GM19467 (cell line): ENCODE measurements at regions not wholly inside any gene's neighbourhood (a gene's known extent, or its start where the extent isn't known, plus 50 kb on each side); places are given as distances from the start of the nearest gene placed in this dataset.

Source experiments
- ATAC-seq: cut with Tn5 transposase; IDR thresholded peaks from one replicate; pipeline ENCODE4 v1.9.1; 2021; ENCODE audit warnings: mild to moderate bottlenecking, moderate library complexity; ENCODE audit not compliant: unreplicated experiment

DNA sequence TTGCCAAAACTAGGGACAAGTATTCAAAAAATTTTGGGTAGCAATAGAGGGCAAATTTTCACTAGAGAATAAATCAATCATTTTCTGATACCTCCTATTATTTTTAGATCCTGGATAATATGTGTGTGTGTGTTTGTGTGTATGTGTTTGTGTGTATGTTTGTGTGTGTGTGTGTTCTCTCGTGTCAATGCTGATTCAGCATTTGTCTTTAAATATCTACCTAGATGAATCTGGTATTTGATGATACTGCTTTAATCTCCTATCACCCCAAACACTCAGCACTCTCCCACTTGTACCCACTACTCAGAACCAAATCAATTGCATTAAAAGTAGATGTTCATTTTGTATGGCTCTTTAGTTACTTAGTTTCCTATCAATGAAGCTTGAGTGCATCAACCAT is 101.3 kb upstream of the NPFFR2 start:
- ATAC-seq = no peak

DNA sequence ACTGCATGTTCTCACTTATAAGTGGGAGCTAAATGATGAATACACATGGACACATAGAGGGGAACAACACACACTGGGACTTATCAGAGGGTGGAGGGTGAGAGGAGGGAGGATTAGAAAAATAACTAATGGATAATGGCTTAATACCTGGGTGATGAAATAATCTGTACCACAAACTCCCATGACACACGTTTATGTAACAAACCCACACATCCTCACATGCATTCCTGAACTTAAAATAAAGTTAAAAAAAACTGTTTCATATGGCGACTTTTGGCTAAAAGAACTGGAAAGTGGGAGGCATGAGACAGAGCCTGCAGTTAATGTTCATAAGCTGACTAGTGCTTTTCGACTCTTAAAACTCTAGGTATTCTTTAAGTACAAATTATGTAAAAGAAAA is 98.9 kb upstream of the NPFFR2 start:
- no peak for ATAC-seq

DNA sequence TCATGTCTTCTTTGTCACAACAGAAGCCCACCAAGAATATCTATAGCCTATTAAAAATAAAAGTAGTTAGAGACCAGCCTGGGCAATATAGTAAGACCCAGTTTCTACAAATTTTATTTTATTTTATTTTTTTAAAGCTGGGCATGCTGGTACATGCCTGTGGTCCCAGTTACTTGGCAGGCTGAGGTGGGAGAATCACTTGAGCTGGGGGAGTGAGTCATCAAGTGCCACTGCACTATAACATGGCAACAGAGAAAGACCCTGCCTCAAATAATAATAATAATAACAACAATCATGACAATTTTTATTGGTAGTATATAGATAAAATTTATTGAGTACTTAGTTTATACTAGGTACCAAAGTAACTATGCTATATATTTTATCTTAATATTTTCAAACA is 93.0 kb upstream of the NPFFR2 start:
- no peak for ATAC-seq

DNA sequence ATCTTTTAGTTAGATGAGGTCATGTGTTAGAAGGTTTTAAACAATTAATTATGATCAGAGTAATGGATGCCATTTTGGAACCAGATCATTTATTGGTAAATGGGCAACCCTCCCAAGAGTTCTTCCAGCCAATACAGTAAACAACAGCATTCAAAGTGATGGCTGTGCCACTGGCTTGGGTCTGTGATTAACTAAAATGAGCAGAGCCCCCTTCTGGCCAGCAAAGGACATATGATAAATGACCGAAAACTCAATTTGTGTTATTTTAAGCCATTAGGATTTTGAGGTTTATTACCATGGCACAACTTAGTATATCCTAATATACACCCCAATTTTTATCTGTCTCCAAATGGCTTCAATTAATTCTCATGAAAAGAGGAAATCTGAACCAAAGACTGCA is 90.8 kb upstream of the NPFFR2 start:
- no peak for ATAC-seq

DNA sequence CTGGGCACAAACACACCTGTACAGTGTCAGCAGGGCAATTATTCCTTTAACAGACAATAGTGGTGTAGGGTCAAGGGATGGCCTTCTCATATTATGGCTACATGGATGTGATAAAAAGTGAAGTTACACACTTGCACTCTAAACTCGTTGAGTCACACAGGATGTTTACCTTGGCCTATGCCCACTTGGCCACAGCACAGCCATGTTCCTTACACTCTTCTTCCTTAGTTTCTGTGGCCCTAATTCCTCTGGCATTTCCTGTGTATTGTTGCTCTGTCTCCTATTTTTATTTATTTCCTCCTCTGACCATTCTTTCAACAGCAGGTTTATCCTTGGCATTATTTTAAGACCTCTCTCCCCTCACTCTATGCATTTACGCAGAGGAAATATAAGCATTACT is 86.8 kb upstream of the NPFFR2 start:
- no peak for ATAC-seq

DNA sequence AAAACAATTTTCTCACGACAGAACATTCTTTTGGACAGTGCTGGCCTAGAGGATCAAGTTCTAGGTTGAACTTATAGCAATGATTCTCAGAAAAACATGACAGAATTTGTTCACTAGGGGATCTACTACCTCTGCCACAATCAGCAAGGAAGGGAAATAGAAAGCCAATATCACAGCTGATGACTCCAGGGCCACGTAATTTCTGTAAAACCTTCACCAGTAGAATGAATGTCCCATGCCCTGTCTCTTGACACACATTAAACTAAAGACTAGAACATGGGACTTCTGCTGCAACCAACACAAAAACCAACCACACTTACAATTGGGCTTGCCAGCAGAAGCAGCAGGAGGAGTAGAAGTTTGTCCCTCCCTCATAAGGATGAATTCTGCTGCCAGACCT is 86.0 kb upstream of the NPFFR2 start:
- no peak for ATAC-seq

DNA sequence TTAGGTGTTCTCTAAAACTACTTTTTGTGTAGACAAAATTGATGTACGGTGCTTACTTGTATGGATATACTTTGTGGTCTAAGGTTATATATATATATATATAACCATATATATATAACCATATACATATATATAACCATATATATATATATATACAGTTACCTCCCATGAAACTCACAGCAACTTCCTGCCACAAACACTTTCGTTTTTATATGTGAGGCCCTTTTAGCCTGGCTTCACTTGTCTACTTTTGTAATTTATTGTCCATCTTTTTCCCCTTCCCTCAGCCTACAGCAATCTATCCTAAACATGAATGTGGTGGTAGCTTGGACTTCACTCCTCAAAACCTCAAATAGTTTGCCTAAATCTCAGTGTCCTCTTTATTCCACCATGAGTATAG is 72.8 kb upstream of the NPFFR2 start:
- no peak for ATAC-seq

DNA sequence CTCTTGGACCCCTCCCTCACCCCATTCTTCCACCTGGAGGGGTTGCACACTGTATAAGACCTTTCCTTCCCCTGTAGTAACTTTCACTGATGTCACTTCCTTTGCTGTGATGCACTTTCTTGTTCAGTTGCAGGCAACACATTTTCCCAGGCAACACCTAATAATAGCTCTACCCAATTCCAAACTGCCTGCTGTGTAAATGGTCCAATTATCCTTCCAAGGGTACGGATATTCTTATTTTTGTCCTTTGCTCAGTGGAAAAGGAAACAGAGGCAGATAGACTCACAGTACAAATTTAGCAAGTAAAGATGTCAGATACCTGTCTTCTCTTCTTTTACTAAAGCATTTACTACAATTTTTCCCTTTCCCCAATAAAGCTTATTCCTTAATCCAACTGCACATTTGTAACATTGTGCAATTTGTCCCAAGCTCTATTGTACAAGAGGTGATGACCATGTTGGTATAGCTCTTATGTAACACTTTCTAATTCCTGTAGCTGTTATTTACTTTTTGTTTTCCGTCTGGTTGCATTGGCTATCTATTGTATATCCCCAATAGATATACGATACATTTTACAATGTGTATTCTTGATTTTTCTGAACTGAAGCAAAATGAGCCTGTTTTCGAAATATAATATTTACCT is 69.1 kb upstream of the NPFFR2 start:
- no peak for ATAC-seq

DNA sequence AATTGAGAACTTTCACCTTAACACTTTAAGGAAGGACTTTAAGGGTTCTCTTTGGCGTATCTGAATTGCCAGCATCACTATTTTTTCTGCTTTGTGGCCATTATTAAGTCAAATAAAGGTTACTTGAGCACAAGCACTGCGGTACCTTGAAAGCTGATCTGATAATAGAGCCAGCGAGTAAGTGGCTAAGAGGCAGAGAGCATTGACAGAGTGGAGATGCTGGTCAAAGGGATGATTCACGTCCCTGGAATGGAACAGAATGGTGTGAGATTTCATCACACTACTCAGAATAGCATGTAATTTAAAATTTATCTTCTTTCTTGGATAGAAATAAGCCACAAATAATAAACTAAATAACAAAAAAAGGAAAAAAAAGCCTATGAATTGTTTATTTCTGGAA is 57.1 kb upstream of the NPFFR2 start:
- no peak for ATAC-seq

DNA sequence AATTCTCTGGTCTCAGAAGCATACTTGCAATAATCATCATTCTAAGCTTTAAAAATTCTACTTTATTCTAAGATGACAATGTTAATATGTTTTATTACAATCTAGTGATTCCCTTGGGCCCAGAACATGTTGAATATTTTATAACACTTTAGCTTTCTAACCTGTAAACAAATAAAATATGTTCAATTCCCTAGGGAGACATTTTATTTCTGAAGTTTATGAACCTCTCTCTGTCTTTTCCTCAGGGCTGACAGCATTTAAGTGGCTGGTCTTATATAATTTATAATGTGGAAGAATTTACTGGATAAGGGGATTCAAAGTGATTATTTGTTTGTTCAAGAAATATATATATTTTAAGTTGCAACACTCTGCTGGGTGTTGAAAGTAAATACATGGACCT is 55.3 kb upstream of the NPFFR2 start:
- no peak for ATAC-seq

DNA sequence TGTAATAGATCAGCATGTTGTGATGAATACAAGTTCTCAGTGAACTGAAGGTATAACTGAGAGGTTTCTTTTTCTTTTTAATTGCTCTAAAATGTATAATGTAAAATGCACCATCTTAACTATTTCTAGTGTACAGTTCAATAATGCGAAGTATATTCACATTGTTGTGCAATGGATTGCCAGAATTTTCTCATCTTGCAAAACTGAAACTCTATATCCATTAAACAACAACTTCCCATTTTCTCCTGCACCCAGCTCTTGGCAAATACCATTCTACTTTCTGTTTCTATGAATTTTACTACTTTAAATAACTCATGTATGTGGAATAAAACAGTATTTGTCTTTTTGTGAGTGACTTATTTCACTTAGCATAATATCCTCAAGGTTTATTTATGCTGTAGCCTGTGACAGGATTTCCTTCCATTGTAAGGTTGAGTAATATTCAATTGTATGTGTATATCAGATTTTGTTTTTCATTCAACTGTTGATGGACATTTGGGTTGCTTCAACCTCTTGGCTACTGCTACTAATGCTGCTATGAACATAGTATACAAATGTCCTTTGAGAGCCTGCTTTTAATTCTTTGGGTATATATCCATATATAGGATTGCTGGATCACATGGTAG is 53.5 kb upstream of the NPFFR2 start:
- no peak for ATAC-seq

DNA sequence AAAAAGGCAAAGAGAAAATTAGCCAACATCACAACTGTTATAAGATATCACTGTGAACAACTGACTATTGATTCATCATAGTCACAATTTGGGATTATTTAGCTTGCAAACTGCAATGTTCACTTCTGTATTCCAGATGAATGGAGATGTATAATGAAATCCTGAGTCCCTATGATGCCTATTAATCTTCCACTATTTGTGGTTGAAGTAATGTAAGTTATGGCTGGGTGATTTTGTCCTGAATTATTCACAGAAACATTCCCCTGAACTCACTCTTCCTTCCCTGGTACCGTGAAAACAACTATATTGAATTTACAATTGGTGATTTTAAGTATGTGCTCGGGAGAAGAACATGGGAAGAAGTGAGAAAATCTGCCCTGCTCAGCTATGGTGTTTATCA is 50.8 kb upstream of the NPFFR2 start:
- ATAC-seq = no peak
